Neural progenitor cell (in vitro differentiated cells): ENCODE measurements at regions not wholly inside any gene's neighbourhood (a gene's known extent, or its start where the extent isn't known, plus 50 kb on each side); places are given as distances from the start of the nearest gene placed in this dataset.

ENCODE experiments used
- EZH2 ChIP-seq: fragments of 200-600 bp; sonication (generic); IDR thresholded peaks from 2 replicates; pipeline ENCODE4 v1.6.1; 2017; ENCODE audit warnings: antibody characterized with exemption, mild to moderate bottlenecking, moderate library complexity
- EZH2phosphoT487 ChIP-seq: fragments of 200-600 bp; sonication (generic); IDR thresholded peaks from 2 replicates; pipeline ENCODE4 v1.6.1; 2017; ENCODE audit warnings: antibody characterized with exemption
- TF ChIP-seq, protein P1 (sequence below): fragments of 200-600 bp; sonication (generic); IDR thresholded peaks from 2 replicates; pipeline ENCODE4 v1.5.1; 2017; ENCODE audit warnings: antibody characterized with exemption, mild to moderate bottlenecking

DNA sequence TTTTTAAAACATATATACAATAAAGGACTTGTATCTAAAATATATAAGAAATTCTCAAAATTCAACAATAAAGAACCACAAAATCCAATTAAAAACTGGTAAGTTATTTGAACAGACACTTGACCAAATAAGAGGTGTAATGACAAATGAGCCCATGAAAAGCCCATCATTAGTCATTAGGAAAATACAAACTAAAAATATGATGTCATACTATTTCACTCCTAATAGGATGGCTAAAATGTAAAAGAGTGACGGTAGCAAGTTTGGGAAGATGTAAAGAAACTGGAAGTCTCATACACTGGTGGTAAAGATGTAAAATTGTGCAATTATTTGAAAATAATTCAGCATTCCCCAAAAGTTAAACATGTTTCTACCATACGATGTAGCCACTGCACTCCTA, 1095.3 kb upstream of the CDH8 start:
- TF ChIP-seq, protein P1, sequence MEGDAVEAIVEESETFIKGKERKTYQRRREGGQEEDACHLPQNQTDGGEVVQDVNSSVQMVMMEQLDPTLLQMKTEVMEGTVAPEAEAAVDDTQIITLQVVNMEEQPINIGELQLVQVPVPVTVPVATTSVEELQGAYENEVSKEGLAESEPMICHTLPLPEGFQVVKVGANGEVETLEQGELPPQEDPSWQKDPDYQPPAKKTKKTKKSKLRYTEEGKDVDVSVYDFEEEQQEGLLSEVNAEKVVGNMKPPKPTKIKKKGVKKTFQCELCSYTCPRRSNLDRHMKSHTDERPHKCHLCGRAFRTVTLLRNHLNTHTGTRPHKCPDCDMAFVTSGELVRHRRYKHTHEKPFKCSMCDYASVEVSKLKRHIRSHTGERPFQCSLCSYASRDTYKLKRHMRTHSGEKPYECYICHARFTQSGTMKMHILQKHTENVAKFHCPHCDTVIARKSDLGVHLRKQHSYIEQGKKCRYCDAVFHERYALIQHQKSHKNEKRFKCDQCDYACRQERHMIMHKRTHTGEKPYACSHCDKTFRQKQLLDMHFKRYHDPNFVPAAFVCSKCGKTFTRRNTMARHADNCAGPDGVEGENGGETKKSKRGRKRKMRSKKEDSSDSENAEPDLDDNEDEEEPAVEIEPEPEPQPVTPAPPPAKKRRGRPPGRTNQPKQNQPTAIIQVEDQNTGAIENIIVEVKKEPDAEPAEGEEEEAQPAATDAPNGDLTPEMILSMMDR = no peak
- no peak for TF ChIP-seq EZH2phosphoT487
- no peak for TF ChIP-seq EZH2
